HL-60 (cell line): ENCODE measurements at regions not wholly inside any gene's neighbourhood (a gene's known extent, or its start where the extent isn't known, plus 50 kb on each side); places are given as distances from the start of the nearest gene placed in this dataset.

Experiments used
- DNase-seq, 2 experiments: peaks; one replicate each; pipeline ENCODE4 v3.0.0-alpha.2; 2010 to 2020; ENCODE audit warnings: low read depth in 1 of 2, low spot score in 1 of 2
- H3K27ac ChIP-seq: fragments of 250-450 bp; sonication (Bioruptor Pico); replicated peaks from 2 replicates; pipeline ENCODE4 v1.5.1; 2020; ENCODE audit warnings: mild to moderate bottlenecking, moderate library complexity
- H3K27me3 ChIP-seq: fragments of 250-450 bp; sonication (Bioruptor Pico); 2 replicates; pipeline ENCODE4 v1.5.1; 2021; ENCODE audit warnings: mild to moderate bottlenecking, moderate library complexity; ENCODE audit not compliant: insufficient read depth, poor library complexity, severe bottlenecking
- H3K4me3 ChIP-seq: replicated peaks from 2 replicates; pipeline ENCODE4 v1.5.1; 2011; ENCODE audit warnings: mild to moderate bottlenecking, control low read depth, low read length; ENCODE audit not compliant: insufficient read depth
- CTCF ChIP-seq: IDR thresholded peaks from one replicate; pipeline ENCODE4 v1.5.1; 2011; ENCODE audit warnings: low read length, control low read depth, inconsistent platforms; ENCODE audit not compliant: insufficient read depth
- GABPA ChIP-seq: IDR thresholded peaks from 2 replicates; pipeline ENCODE4 v1.6.1; 2012; ENCODE audit warnings: low read depth
- POLR2AphosphoS5 ChIP-seq: IDR thresholded peaks from 2 replicates; pipeline ENCODE4 v1.6.1; 2012; ENCODE audit warnings: low read depth
- REST ChIP-seq: IDR thresholded peaks from 2 replicates; pipeline ENCODE4 v1.6.1; 2012; ENCODE audit warnings: low read depth; ENCODE audit not compliant: insufficient replicate concordance
- SPI1 ChIP-seq: IDR thresholded peaks from 2 replicates; pipeline ENCODE4 v1.6.1; 2012; ENCODE audit warnings: low read depth, mild to moderate bottlenecking, borderline replicate concordance

- no peak for TF ChIP-seq POLR2AphosphoS5
- no peak for TF ChIP-seq CTCF
- no peak for TF ChIP-seq SPI1
- TF ChIP-seq REST = no peak
- no peak for TF ChIP-seq GABPA
- DNase-seq = no peak
- H3K27me3 ChIP-seq = no peaks in the 10 kb centered on the region
- H3K4me3 ChIP-seq = no peak overlapping the region
- H3K27ac ChIP-seq = no peak overlapping the region
These were observed 585.6 kb downstream of the NUP35 start for GRCh38 chr2:183709829-183710228.

- no peak for DNase-seq
- Histone ChIP-seq H3K27me3 (no peaks in the 10 kb centered on the region), H3K4me3 (no peak overlapping the region), H3K27ac (no peak overlapping the region)
- no peak for TF ChIP-seq REST
These were observed 594.0 kb downstream of the NUP35 start for GRCh38 chr2:183718246-183718645.

GRCh38 chr2:183723278-183723677 lies 599.0 kb downstream of the NUP35 start:
- Histone ChIP-seq H3K4me3 (no peak overlapping the region), H3K27ac (no peak overlapping the region), H3K27me3 (no peaks in the 10 kb centered on the region)
- DNase-seq = no peak
- TF ChIP-seq GABPA = no peak
- no peak for TF ChIP-seq REST
- no peak for TF ChIP-seq CTCF
- TF ChIP-seq SPI1 = no peak
- TF ChIP-seq POLR2AphosphoS5 = no peak

GRCh38 chr2:183729380-183729779 lies 605.1 kb downstream of the NUP35 start:
- H3K4me3 ChIP-seq = no peak overlapping the region
- TF ChIP-seq SPI1 = no peak
- DNase-seq = no peak
- no peak overlapping the region for H3K27ac ChIP-seq
- no peaks in the 10 kb centered on the region for H3K27me3 ChIP-seq
